Epithelial cell of esophagus (primary cell): ENCODE measurements at regions not wholly inside any gene's neighbourhood (a gene's known extent, or its start where the extent isn't known, plus 50 kb on each side); places are given as distances from the start of the nearest gene placed in this dataset.

Experiments used
- DNase-seq: peaks from one replicate; pipeline ENCODE4 v3.0.0; 2010; ENCODE audit warnings: low read depth
- H3K4me3 ChIP-seq: 2 replicates; pipeline ENCODE4 v1.5.1; 2011; ENCODE audit warnings: mild to moderate bottlenecking, low read length, control low read depth
- CTCF ChIP-seq: IDR thresholded peaks from 2 replicates; pipeline ENCODE4 v1.5.1; 2011; ENCODE audit warnings: low read depth, mild to moderate bottlenecking, low read length, control low read depth, inconsistent platforms; ENCODE audit not compliant: insufficient read depth; ENCODE audit errors: missing control alignments

GRCh38 chr7:73969991-73970390 is 58.0 kb upstream of the ELN start:
- no peak for TF ChIP-seq CTCF
- DNase-seq: no peak
- no peak overlapping the region for H3K4me3 ChIP-seq

DNA sequence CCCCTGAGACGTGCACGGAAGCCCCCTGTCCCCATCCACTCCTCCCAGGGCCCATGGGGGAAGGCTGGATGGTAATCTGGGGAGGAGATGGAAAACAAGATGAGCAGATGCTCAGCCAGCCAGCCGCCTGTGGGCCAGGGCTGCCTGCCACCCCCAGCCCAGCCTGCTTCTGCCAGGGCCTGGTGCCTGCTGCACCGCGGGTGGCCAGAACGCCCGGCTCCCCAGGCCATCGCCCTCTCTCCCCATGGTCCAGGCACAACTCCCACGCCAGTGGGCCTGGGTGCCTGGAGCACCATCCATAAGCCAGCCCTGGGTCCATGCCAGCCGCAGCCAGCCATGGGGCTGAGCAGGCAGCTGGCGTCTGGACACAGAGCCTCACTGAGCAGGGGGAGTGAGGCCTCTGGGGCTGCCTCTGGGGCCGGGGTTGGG is 57.2 kb upstream of the ELN start:
- no peak for TF ChIP-seq CTCF

GRCh38 chr7:73971322-73971703 is 56.7 kb upstream of the ELN start:
- no peak for TF ChIP-seq CTCF
- no peak for DNase-seq
- no peak overlapping the region for H3K4me3 ChIP-seq

More for the DNA sequence above, 57.2 kb upstream of the ELN start:
- H3K4me3 ChIP-seq: no peak overlapping the region
- no peak for DNase-seq

DNA sequence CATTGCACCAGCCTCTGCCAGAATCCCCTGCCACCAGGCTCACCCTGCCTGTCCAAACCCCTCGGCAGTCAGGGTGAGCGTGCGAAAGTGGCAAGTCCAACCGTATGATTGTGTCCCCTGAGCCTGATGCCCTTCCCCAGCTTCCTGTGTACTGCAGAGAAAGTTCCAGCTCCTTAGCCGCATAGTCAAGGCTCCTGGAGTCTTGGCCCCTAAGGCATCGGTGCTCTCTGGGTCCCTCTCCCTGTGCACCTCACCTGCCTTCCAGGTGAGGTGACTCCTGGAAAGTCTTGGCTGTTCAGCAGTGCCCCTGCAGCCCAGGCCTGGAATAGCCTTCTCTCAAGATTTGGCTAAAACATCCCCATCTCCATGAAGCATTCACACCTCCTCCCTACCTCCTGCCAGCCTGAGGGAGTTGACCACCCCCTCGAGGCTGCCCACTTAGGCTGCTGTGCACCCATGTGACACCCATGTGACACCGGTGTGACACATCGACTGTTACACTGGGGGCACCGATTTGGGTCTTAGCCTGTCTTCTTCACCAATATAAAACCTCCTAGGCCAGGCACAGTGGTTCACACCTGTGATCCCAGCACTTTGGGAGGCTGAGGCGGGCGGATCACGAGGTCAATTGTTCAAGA is 56.1 kb upstream of the ELN start:
- peak; percentile 34 for DNase-seq
- H3K4me3 ChIP-seq: no peak overlapping the region
- TF ChIP-seq CTCF: peak; percentile 54

DNA sequence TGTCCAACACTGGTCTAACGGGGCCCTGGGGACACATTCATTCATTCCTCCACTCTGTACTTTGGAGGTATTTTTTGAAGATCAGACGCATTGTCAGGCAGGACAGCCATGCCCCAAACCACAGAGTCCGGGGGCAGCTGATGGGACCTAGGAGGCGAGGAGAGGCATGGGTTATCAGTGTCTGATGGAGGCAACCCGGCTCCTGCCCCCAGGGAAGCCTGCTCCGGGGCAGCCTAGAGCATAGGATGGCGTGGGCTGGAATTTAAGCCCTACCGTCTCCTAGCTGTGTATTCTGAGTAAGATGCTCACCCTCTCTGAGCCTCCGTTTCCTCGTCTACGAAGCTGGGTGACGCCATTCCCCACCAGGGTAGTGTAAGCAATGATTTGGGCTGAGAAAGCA is 55.4 kb upstream of the ELN start:
- TF ChIP-seq CTCF: no peak
- no peak overlapping the region for H3K4me3 ChIP-seq
- DNase-seq: no peak

GRCh38 chr7:73973091-73973490 is 54.9 kb upstream of the ELN start:
- H3K4me3 ChIP-seq: no peak overlapping the region
- no peak for DNase-seq
- no peak for TF ChIP-seq CTCF
